CD14-positive monocyte (primary cell): ENCODE measurements at regions not wholly inside any gene's neighbourhood (a gene's known extent, or its start where the extent isn't known, plus 50 kb on each side); places are given as distances from the start of the nearest gene placed in this dataset.

Experiments used
- DNase-seq, 3 donors: peaks; one replicate each; pipeline ENCODE4 v3.0.0-alpha.2; 2011 to 2022
- H2AFZ ChIP-seq: 2 replicates; pipeline ENCODE4 v1.6.0; 2012; ENCODE audit warnings: mild to moderate bottlenecking, low read depth, low read length, inconsistent platforms; ENCODE audit not compliant: insufficient read depth, poor library complexity, severe bottlenecking
- H3K27ac ChIP-seq, 2 donors: 1 replicate in 1 of 2; 2 replicates in 1 of 2; pipeline ENCODE4 v1.5.1; 2012 to 2013; ENCODE audit warnings: low read length in 2 of 2, control low read depth in 1 of 2, inconsistent platforms in 1 of 2, low read depth in 1 of 2, mild to moderate bottlenecking in 1 of 2
- H3K27me3 ChIP-seq, 2 donors: one replicate each; pipeline versions ENCODE4 v1.6.0 to v1.6.1; 2011 to 2013; ENCODE audit warnings: low read length in 2 of 2; ENCODE audit not compliant: control insufficient read depth in 2 of 2, insufficient read depth in 2 of 2
- H3K36me3 ChIP-seq, 2 donors: replicated peaks in 1 of 2; 1 replicate in 1 of 2; 2 replicates in 1 of 2; pipeline versions ENCODE4 v1.5.1 to v1.6.1; 2012 to 2013; ENCODE audit warnings: low read length in 2 of 2, control low read depth in 1 of 2, inconsistent platforms in 1 of 2, mild to moderate bottlenecking in 1 of 2; ENCODE audit not compliant: insufficient read depth in 2 of 2, control insufficient read depth in 1 of 2
- H3K4me1 ChIP-seq, 2 donors: 1 replicate in 1 of 2; 2 replicates in 1 of 2; pipeline versions ENCODE4 v1.5.1 to v1.6.1; 2012 to 2013; ENCODE audit warnings: low read length in 2 of 2, control low read depth in 1 of 2, inconsistent platforms in 1 of 2, mild to moderate bottlenecking in 1 of 2, moderate library complexity in 1 of 2; ENCODE audit not compliant: insufficient read depth in 2 of 2, control insufficient read depth in 1 of 2
- H3K4me2 ChIP-seq: replicated peaks from 2 replicates; pipeline ENCODE3; 2012; ENCODE audit warnings: low read length, moderate library complexity, mild to moderate bottlenecking; ENCODE audit not compliant: poor library complexity, severe bottlenecking; ENCODE audit errors: extremely low read depth
- H3K4me3 ChIP-seq, 3 experiments: fragments of 200-600 bp in 1 of 3; sonication (generic) in 1 of 3; replicated peaks in 1 of 3; 1 replicate in 2 of 3; 2 replicates in 1 of 3; pipeline ENCODE4 v1.5.1; 2011 to 2013; ENCODE audit warnings: low read length in 3 of 3, mild to moderate bottlenecking in 3 of 3, control low read depth in 2 of 3, low read depth in 2 of 3, inconsistent platforms in 1 of 3, moderate library complexity in 1 of 3
- H3K79me2 ChIP-seq: 2 replicates; pipeline ENCODE4 v1.6.0; 2012; ENCODE audit warnings: mild to moderate bottlenecking, control low read depth, inconsistent platforms, low read length, moderate library complexity; ENCODE audit not compliant: insufficient read depth
- H3K9ac ChIP-seq: 2 replicates; pipeline ENCODE4 v1.6.0; 2017; ENCODE audit warnings: low read length, mild to moderate bottlenecking; ENCODE audit not compliant: insufficient read depth, poor library complexity, severe bottlenecking
- H3K9me3 ChIP-seq, 2 donors: replicated peaks in 1 of 2; 1 replicate in 1 of 2; 2 replicates in 1 of 2; pipeline versions ENCODE4 v1.5.1 to v1.6.1; 2012 to 2013; ENCODE audit warnings: low read length in 2 of 2, control low read depth in 1 of 2; ENCODE audit not compliant: control insufficient read depth in 1 of 2, insufficient read depth in 1 of 2
- H4K20me1 ChIP-seq: 2 replicates; pipeline ENCODE4 v1.6.0; 2012; ENCODE audit warnings: mild to moderate bottlenecking, low read length, control low read depth, moderate library complexity; ENCODE audit not compliant: insufficient read depth
- H3K27ac Mint-ChIP-seq, 7 donors: one replicate each; pipeline ENCODE4 v1.8.0; 2020; ENCODE audit warnings: mild to moderate bottlenecking in 7 of 7, mixed read lengths in 7 of 7, moderate library complexity in 6 of 7, inconsistent platforms in 2 of 7
- H3K27me3 Mint-ChIP-seq, 3 donors: one replicate each; pipeline ENCODE4 v1.8.0; 2021 to 2022; ENCODE audit warnings: low read depth in 3 of 3, mild to moderate bottlenecking in 3 of 3, mixed read lengths in 3 of 3, moderate library complexity in 3 of 3, inconsistent platforms in 1 of 3
- H3K36me3 Mint-ChIP-seq, 2 donors: one replicate each; pipeline ENCODE4 v1.8.0; 2020; ENCODE audit warnings: mixed read lengths in 2 of 2, inconsistent platforms in 1 of 2, mild to moderate bottlenecking in 1 of 2
- H3K4me1 Mint-ChIP-seq: one replicate; pipeline ENCODE4 v1.8.0; 2020; ENCODE audit warnings: mild to moderate bottlenecking, mixed read lengths
- H3K4me3 Mint-ChIP-seq, 2 donors: one replicate each; pipeline ENCODE4 v1.8.0; 2020; ENCODE audit warnings: mild to moderate bottlenecking in 2 of 2, mixed read lengths in 2 of 2, moderate library complexity in 1 of 2
- H3K9me3 Mint-ChIP-seq, 7 donors: one replicate each; pipeline ENCODE4 v1.8.0; 2020 to 2022; ENCODE audit warnings: mixed read lengths in 7 of 7, mild to moderate bottlenecking in 6 of 7, moderate library complexity in 6 of 7, inconsistent platforms in 2 of 7
- WGBS: methylation state at CpG from one replicate; pipeline ENCODE4 v1.1.5; 2013; ENCODE audit warnings: missing lambda C conversion rate; ENCODE audit not compliant: insufficient coverage; 5-methylcytosine and 5-hydroxymethylcytosine counted together
- intact Hi-C, 2 donors: fragments of 100-400 bp; cut with micrococcal nuclease; formaldehyde crosslinking; loops; one replicate each; pipeline versions ENCODE4 v1.15.0 to v1.15.1; 2023
- TF ChIP-seq, protein P1 (sequence below): fragments of 200-600 bp; IDR thresholded peaks from one replicate; pipeline ENCODE4 v1.8.0; 2022; ENCODE audit warnings: antibody characterized with exemption, mild to moderate bottlenecking

DNA sequence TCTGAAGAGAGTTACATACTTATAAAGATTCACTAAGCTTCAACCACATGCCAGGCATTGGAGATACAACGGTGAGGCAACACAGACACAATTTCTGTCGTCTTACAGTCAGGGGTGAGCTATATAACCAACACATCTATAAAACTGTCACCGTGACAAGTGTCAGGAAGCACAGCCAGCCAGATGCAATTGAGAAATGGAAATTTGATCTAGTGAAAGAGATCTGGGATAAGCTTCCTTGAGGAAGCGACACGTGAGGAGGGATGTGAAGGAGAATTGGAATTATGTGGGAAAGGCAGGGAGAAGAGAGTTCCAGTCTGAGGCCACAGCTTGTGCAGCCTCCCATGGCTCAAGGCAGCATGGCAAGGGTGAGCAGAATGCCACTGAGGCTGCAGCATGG lies 50.9 kb upstream of the ZNF354B start:
- WGBS: 80% methylated on average over 2 of the region's 5 CpGs
- no peak overlapping the region for H3K27ac Mint-ChIP-seq
- TF ChIP-seq, protein P1, sequence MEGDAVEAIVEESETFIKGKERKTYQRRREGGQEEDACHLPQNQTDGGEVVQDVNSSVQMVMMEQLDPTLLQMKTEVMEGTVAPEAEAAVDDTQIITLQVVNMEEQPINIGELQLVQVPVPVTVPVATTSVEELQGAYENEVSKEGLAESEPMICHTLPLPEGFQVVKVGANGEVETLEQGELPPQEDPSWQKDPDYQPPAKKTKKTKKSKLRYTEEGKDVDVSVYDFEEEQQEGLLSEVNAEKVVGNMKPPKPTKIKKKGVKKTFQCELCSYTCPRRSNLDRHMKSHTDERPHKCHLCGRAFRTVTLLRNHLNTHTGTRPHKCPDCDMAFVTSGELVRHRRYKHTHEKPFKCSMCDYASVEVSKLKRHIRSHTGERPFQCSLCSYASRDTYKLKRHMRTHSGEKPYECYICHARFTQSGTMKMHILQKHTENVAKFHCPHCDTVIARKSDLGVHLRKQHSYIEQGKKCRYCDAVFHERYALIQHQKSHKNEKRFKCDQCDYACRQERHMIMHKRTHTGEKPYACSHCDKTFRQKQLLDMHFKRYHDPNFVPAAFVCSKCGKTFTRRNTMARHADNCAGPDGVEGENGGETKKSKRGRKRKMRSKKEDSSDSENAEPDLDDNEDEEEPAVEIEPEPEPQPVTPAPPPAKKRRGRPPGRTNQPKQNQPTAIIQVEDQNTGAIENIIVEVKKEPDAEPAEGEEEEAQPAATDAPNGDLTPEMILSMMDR: no peak

DNA sequence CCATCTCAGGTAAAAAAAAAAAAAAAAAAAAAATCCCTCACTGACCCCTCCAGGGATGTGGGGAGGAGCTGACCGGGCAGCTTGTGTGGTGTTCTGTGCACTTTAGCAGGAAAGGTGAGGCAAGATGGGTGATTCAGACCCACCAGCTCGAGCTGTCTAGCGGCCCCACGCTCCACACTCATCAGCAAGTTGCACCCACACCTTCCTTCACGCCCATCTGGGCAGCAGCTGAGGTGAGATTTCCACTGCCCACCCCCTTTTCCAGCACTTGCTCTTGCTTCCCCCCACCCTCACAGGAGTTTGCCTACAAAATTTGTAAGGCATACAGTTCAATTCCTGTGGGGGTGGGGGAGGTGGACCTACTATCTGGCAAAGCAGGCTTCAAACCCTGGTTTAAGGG lies 58.7 kb upstream of the ZNF354B start:
- intact Hi-C loops: no loop called here
- Histone ChIP-seq H3K9ac (no peak overlapping the region), H2AFZ (no peak overlapping the region), H3K79me2 (no peaks in the 10 kb centered on the region), H3K27ac (no peak overlapping the region), H3K4me2 (no peak overlapping the region), H3K9me3 (no peaks in the 10 kb centered on the region), H3K27me3 (no peaks in the 10 kb centered on the region), H4K20me1 (no peaks in the 10 kb centered on the region), H3K4me1 (peaks cover 5 to 9% of the 10 kb centered on the region in 2 donors), H3K4me3 (no peak overlapping the region), H3K36me3 (no peaks in the 10 kb centered on the region)
- Mint-ChIP-seq H3K27ac (no peak overlapping the region), H3K27me3 (peaks cover 0 to 8% (median 5%) of the 10 kb centered on the region in 3 donors), H3K36me3 (no peaks in the 10 kb centered on the region), H3K9me3 (peaks cover 5 to 49% (median 22%) of the 10 kb centered on the region in 7 donors), H3K4me3 (no peak overlapping the region), H3K4me1 (peaks cover 9% of the 10 kb centered on the region)
- WGBS: 40% methylated on average over 1 of the region's 5 CpGs
- TF ChIP-seq, protein P1: no peak
- no peak for DNase-seq

More for the DNA sequence above, 50.9 kb upstream of the ZNF354B start:
- Histone ChIP-seq H3K4me3 (no peak overlapping the region), H3K79me2 (no peaks in the 10 kb centered on the region), H3K27ac (no peak overlapping the region), H3K9me3 (no peaks in the 10 kb centered on the region), H3K4me2 (no peak overlapping the region), H3K9ac (no peak overlapping the region), H3K4me1 (peaks cover 5 to 6% of the 10 kb centered on the region in 2 donors), H2AFZ (no peak overlapping the region), H4K20me1 (no peaks in the 10 kb centered on the region), H3K27me3 (no peaks in the 10 kb centered on the region), H3K36me3 (no peaks in the 10 kb centered on the region)
- Mint-ChIP-seq H3K27me3 (peaks cover under 1 to 8% (median 6%) of the 10 kb centered on the region in 3 donors), H3K4me1 (peaks cover 8% of the 10 kb centered on the region), H3K4me3 (no peak overlapping the region), H3K9me3 (peaks cover 5 to 35% (median 13%) of the 10 kb centered on the region in 7 donors), H3K36me3 (no peaks in the 10 kb centered on the region)
- intact Hi-C loops: no loop called here
- DNase-seq: no peak
